HL-60 (cell line): ENCODE measurements at regions not wholly inside any gene's neighbourhood (a gene's known extent, or its start where the extent isn't known, plus 50 kb on each side); places are given as distances from the start of the nearest gene placed in this dataset.

Experiments
- DNase-seq, 2 experiments: peaks; one replicate each; pipeline ENCODE4 v3.0.0-alpha.2; 2010 to 2020; ENCODE audit warnings: low read depth in 1 of 2, low spot score in 1 of 2
- H3K27ac ChIP-seq: fragments of 250-450 bp; sonication (Bioruptor Pico); replicated peaks from 2 replicates; pipeline ENCODE4 v1.5.1; 2020; ENCODE audit warnings: mild to moderate bottlenecking, moderate library complexity
- H3K27me3 ChIP-seq: fragments of 250-450 bp; sonication (Bioruptor Pico); 2 replicates; pipeline ENCODE4 v1.5.1; 2021; ENCODE audit warnings: mild to moderate bottlenecking, moderate library complexity; ENCODE audit not compliant: insufficient read depth, poor library complexity, severe bottlenecking
- H3K4me3 ChIP-seq: replicated peaks from 2 replicates; pipeline ENCODE4 v1.5.1; 2011; ENCODE audit warnings: mild to moderate bottlenecking, control low read depth, low read length; ENCODE audit not compliant: insufficient read depth
- GABPA ChIP-seq: IDR thresholded peaks from 2 replicates; pipeline ENCODE4 v1.6.1; 2012; ENCODE audit warnings: low read depth
- POLR2AphosphoS5 ChIP-seq: IDR thresholded peaks from 2 replicates; pipeline ENCODE4 v1.6.1; 2012; ENCODE audit warnings: low read depth
- SPI1 ChIP-seq: IDR thresholded peaks from 2 replicates; pipeline ENCODE4 v1.6.1; 2012; ENCODE audit warnings: low read depth, mild to moderate bottlenecking, borderline replicate concordance
- TF ChIP-seq, protein P1 (sequence below): IDR thresholded peaks from one replicate; pipeline ENCODE4 v1.5.1; 2011; ENCODE audit warnings: low read length, control low read depth, inconsistent platforms; ENCODE audit not compliant: insufficient read depth
- TF ChIP-seq, protein P2 (sequence below): IDR thresholded peaks from 2 replicates; pipeline ENCODE4 v1.6.1; 2012; ENCODE audit warnings: low read depth; ENCODE audit not compliant: insufficient replicate concordance

DNA sequence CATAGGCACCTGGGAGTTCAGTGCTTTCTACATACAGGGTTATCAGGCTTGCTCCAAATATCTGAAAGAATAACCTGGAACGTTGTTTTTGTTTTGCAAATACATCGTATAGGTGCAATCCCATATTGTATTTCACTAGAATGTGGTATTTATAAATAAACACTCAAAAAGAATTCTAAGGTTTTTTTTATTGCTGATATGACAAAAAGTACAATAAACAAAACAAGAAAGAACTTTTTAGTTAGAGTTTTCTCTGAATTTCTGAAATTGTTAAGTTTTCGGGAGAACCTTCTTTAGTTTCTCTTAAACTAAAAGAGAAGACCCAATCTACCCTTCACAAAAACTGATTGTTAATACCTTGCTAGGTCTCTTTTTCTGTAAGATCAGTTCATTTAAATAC, 225.8 kb downstream of the CCDC59 start:
- no peak for TF ChIP-seq GABPA
- no peak for TF ChIP-seq SPI1
- TF ChIP-seq, protein P1, sequence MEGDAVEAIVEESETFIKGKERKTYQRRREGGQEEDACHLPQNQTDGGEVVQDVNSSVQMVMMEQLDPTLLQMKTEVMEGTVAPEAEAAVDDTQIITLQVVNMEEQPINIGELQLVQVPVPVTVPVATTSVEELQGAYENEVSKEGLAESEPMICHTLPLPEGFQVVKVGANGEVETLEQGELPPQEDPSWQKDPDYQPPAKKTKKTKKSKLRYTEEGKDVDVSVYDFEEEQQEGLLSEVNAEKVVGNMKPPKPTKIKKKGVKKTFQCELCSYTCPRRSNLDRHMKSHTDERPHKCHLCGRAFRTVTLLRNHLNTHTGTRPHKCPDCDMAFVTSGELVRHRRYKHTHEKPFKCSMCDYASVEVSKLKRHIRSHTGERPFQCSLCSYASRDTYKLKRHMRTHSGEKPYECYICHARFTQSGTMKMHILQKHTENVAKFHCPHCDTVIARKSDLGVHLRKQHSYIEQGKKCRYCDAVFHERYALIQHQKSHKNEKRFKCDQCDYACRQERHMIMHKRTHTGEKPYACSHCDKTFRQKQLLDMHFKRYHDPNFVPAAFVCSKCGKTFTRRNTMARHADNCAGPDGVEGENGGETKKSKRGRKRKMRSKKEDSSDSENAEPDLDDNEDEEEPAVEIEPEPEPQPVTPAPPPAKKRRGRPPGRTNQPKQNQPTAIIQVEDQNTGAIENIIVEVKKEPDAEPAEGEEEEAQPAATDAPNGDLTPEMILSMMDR = no peak
- TF ChIP-seq, protein P2, sequence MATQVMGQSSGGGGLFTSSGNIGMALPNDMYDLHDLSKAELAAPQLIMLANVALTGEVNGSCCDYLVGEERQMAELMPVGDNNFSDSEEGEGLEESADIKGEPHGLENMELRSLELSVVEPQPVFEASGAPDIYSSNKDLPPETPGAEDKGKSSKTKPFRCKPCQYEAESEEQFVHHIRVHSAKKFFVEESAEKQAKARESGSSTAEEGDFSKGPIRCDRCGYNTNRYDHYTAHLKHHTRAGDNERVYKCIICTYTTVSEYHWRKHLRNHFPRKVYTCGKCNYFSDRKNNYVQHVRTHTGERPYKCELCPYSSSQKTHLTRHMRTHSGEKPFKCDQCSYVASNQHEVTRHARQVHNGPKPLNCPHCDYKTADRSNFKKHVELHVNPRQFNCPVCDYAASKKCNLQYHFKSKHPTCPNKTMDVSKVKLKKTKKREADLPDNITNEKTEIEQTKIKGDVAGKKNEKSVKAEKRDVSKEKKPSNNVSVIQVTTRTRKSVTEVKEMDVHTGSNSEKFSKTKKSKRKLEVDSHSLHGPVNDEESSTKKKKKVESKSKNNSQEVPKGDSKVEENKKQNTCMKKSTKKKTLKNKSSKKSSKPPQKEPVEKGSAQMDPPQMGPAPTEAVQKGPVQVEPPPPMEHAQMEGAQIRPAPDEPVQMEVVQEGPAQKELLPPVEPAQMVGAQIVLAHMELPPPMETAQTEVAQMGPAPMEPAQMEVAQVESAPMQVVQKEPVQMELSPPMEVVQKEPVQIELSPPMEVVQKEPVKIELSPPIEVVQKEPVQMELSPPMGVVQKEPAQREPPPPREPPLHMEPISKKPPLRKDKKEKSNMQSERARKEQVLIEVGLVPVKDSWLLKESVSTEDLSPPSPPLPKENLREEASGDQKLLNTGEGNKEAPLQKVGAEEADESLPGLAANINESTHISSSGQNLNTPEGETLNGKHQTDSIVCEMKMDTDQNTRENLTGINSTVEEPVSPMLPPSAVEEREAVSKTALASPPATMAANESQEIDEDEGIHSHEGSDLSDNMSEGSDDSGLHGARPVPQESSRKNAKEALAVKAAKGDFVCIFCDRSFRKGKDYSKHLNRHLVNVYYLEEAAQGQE = no peak
- no peak for TF ChIP-seq POLR2AphosphoS5

DNA sequence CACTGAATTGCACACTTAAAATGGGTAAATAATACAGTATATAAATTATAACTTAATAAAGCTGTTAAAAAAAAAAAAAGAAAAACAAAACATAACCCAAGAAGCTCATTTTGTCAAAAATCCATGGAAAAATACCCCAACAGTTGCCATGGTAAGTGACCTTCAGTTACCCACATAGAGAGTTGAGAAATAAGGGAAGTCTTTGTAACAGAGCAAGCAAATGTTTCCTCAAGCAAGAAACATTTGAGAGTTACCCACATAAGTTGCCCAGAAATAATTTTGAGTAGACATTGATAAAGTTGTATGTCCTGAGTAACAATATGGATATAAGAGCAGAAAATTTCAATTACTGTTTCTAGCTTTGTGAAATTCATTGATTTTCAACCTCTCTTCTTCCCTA, 227.4 kb downstream of the CCDC59 start:
- H3K27me3 ChIP-seq = no peaks in the 10 kb centered on the region
- H3K27ac ChIP-seq = no peak overlapping the region
- no peak overlapping the region for H3K4me3 ChIP-seq
- TF ChIP-seq, protein P1 = no peak
- peak; percentile 70; the same call in 1 of the 2 replicates for TF ChIP-seq SPI1
- no peak for TF ChIP-seq POLR2AphosphoS5
- no peak for TF ChIP-seq GABPA
- TF ChIP-seq, protein P2 = no peak
- DNase-seq = no peak

More for the DNA sequence above, 225.8 kb downstream of the CCDC59 start:
- no peak for DNase-seq
- H3K27ac ChIP-seq = no peak overlapping the region
- H3K4me3 ChIP-seq = no peak overlapping the region
- no peaks in the 10 kb centered on the region for H3K27me3 ChIP-seq

DNA sequence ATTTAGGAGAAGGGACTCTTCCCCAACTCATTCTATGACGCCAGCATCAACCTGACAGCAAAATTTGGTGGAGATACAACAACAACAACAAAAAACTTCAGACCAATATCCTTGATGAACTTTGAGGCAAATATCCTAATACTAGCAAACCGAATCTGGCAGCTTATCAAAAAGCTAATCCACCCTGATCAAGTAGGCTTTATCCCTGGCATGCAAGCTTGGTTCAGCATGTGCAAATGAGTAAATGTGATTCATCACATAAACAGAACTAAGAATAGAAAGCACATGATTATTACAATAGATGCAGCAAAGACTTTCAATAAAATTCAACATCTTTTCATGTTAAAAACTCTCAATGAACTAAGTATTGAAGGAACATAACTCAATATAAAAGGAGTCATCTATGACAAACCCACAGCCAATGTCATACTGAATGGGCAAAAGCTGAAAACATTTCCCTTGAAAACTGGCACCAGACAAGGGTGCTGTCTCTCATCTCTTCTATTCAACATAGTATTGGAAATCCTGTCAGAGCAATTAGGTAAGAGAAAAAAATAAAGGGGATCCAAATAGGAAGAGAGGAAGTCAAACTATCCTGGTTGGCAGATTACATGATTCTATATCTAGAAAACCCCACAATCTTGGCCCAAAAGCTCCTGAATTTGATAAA, 233.3 kb downstream of the CCDC59 start:
- Histone ChIP-seq H3K4me3 (no peak overlapping the region), H3K27me3 (no peaks in the 10 kb centered on the region), H3K27ac (no peak overlapping the region)
- TF ChIP-seq SPI1 = no peak
- no peak for TF ChIP-seq POLR2AphosphoS5
- TF ChIP-seq GABPA = no peak
- TF ChIP-seq, protein P1 = no peak
- TF ChIP-seq, protein P2 = no peak
- no peak for DNase-seq
